Panc1 (cell line): ENCODE measurements at regions not wholly inside any gene's neighbourhood (a gene's known extent, or its start where the extent isn't known, plus 50 kb on each side); places are given as distances from the start of the nearest gene placed in this dataset.

Experiments used
- ATAC-seq: fragments of 200-7000 bp; cut with Tn5 transposase; 2 replicates; pipeline ENCODE4 v1.9.1; 2020; ENCODE audit warnings: mild to moderate bottlenecking, moderate library complexity
- BruUV-seq: library from RNA; stranded (reverse); fragments of 400-500 nt; replicated peaks from 2 replicates; lab custom pipeline; 2021; lab: Mats Ljungman, UMichigan
- CTCF ChIA-PET: fragments of 300-600 bp; sonication (Branson Sonifier 250); formaldehyde crosslinking; loops from one replicate; lab custom pipeline; 2022; ENCODE audit warnings: antibody characterized with exemption; lab: Charles Lee
- POLR2A ChIA-PET: fragments of 300-600 bp; sonication (Branson Sonifier 250); formaldehyde crosslinking; loops from one replicate; lab custom pipeline; 2022; ENCODE audit warnings: antibody characterized with exemption; lab: Charles Lee
- DNase-seq: peaks from one replicate; pipeline ENCODE4 v3.0.0-alpha.2; 2010; ENCODE audit warnings: low read depth, low spot score
- H3K27ac ChIP-seq: 2 replicates; pipeline ENCODE4 v1.5.1; 2011; ENCODE audit warnings: mild to moderate bottlenecking, low read length, inconsistent platforms
- H3K27me3 ChIP-seq: fragments of 200-500 bp; sonication (Bioruptor generic); 2 replicates; pipeline ENCODE4 v1.6.0; 2014; ENCODE audit warnings: low read length, inconsistent platforms; ENCODE audit not compliant: control insufficient read depth, insufficient read depth
- H3K36me3 ChIP-seq: fragments of 200-500 bp; sonication (Bioruptor generic); 2 replicates; pipeline ENCODE4 v1.5.1; 2014; ENCODE audit warnings: inconsistent platforms, mild to moderate bottlenecking, low read length, moderate library complexity; ENCODE audit not compliant: control insufficient read depth, insufficient read depth
- H3K4me1 ChIP-seq: 2 replicates; pipeline ENCODE4 v1.5.1; 2011; ENCODE audit warnings: inconsistent platforms, mild to moderate bottlenecking, low read length, moderate library complexity; ENCODE audit not compliant: control insufficient read depth, insufficient read depth
- H3K4me3 ChIP-seq, 2 experiments: 2 replicates each; pipeline ENCODE4 v1.5.1; 2011 to 2012; ENCODE audit warnings: low read depth in 2 of 2, low read length in 2 of 2, mild to moderate bottlenecking in 2 of 2, inconsistent platforms in 1 of 2, moderate library complexity in 1 of 2
- H3K9me3 ChIP-seq: fragments of 200-500 bp; sonication (Bioruptor generic); 2 replicates; pipeline ENCODE4 v1.5.1; 2014; ENCODE audit warnings: low read depth, mild to moderate bottlenecking, inconsistent platforms, low read length, moderate library complexity; ENCODE audit not compliant: control insufficient read depth, insufficient read depth
- CTCF ChIP-seq: fragments of 450-650 bp; IDR thresholded peaks from 2 replicates; pipeline ENCODE4 v1.5.1; 2017; ENCODE audit warnings: mild to moderate bottlenecking
- POLR2AphosphoS5 ChIP-seq: IDR thresholded peaks from 2 replicates; pipeline ENCODE4 v1.6.1; 2012; ENCODE audit warnings: mild to moderate bottlenecking, low read depth, low read length, moderate library complexity
- REST ChIP-seq, 2 experiments: IDR thresholded peaks; 2 replicates each; pipeline ENCODE4 v1.6.1; 2011 to 2012; ENCODE audit warnings: low read depth in 2 of 2, control low read depth in 1 of 2, low read length in 1 of 2, mild to moderate bottlenecking in 1 of 2, moderate library complexity in 1 of 2; ENCODE audit not compliant: insufficient read depth in 1 of 2
- SIN3A ChIP-seq: IDR thresholded peaks from 2 replicates; pipeline ENCODE4 v1.6.1; 2012; ENCODE audit warnings: low read depth, mild to moderate bottlenecking, low read length, moderate library complexity, borderline replicate concordance; ENCODE audit not compliant: insufficient read depth
- TCF7L2 ChIP-seq: IDR thresholded peaks from 2 replicates; pipeline ENCODE4 v1.6.1; 2011; ENCODE audit warnings: mild to moderate bottlenecking, low read depth, low read length, inconsistent platforms
- in situ Hi-C: cut with HindIII; loops from 2 replicates; pipeline ENCODE4 v1.10.0; 2016; ENCODE audit warnings: low sequenced_read_pairs, low pct_unique_long_range_greater_than_20kb
- intact Hi-C: fragments of 100-400 bp; cut with micrococcal nuclease; formaldehyde crosslinking; loops from one replicate; pipeline ENCODE4 v1.10.0; 2022; ENCODE audit not compliant: unreplicated experiment

- no TSS peak for BruUV-seq
- in situ Hi-C loops (no loop called here), intact Hi-C loops (no loop called here)
- no peak for DNase-seq
- ChIA-PET POLR2A (no interaction called here), CTCF (no interaction called here)
- H3K27me3 ChIP-seq, result no peaks in the 10 kb centered on the region
- TF ChIP-seq CTCF, result no peak
- TF ChIP-seq TCF7L2, result no peak
- no peak for TF ChIP-seq POLR2AphosphoS5
- no peak for TF ChIP-seq SIN3A
- no peak for TF ChIP-seq REST (IDR thresholded peaks at IDR 0.05; ENCODE audit: insufficient read depth in 1 of 2, low read depth in 2 of 2, low read length in 1 of 2)
- H3K4me1 ChIP-seq, result no peaks in the 10 kb centered on the region
- no peaks in the 10 kb centered on the region for H3K9me3 ChIP-seq
- no peak overlapping the region for H3K4me3 ChIP-seq
- no peaks in the 10 kb centered on the region; the same call in 1 of the 2 replicates for H3K36me3 ChIP-seq
- no peak for ATAC-seq
- no peak overlapping the region for H3K27ac ChIP-seq
Observed at GRCh38 chr1:193549081-193549480, 362.7 kb upstream of the B3GALT2 start.

GRCh38 chr1:193545171-193545570 is 358.8 kb upstream of the B3GALT2 start:
- intact Hi-C loops, result no loop called here
- no peaks in the 10 kb centered on the region for H3K4me1 ChIP-seq
- no TSS peak for BruUV-seq
- no peak for DNase-seq
- in situ Hi-C loops, result no loop called here
- H3K36me3 ChIP-seq, result no peaks in the 10 kb centered on the region
- ChIA-PET CTCF (no interaction called here), POLR2A (no interaction called here)
- H3K27ac ChIP-seq, result no peak overlapping the region
- H3K9me3 ChIP-seq, result no peaks in the 10 kb centered on the region
- no peak overlapping the region for H3K4me3 ChIP-seq
- TF ChIP-seq REST (IDR thresholded peaks at IDR 0.05; ENCODE audit: insufficient read depth in 1 of 2, low read depth in 2 of 2, low read length in 1 of 2) (no peak), POLR2AphosphoS5 (no peak), CTCF (no peak), SIN3A (no peak), TCF7L2 (no peak)
- H3K27me3 ChIP-seq, result no peaks in the 10 kb centered on the region
- no peak for ATAC-seq
